ENCODE measurements at regions not wholly inside any gene's neighbourhood (a gene's known extent, or its start where the extent isn't known, plus 50 kb on each side); places are given as distances from the start of the nearest gene placed in this dataset.

DNA sequence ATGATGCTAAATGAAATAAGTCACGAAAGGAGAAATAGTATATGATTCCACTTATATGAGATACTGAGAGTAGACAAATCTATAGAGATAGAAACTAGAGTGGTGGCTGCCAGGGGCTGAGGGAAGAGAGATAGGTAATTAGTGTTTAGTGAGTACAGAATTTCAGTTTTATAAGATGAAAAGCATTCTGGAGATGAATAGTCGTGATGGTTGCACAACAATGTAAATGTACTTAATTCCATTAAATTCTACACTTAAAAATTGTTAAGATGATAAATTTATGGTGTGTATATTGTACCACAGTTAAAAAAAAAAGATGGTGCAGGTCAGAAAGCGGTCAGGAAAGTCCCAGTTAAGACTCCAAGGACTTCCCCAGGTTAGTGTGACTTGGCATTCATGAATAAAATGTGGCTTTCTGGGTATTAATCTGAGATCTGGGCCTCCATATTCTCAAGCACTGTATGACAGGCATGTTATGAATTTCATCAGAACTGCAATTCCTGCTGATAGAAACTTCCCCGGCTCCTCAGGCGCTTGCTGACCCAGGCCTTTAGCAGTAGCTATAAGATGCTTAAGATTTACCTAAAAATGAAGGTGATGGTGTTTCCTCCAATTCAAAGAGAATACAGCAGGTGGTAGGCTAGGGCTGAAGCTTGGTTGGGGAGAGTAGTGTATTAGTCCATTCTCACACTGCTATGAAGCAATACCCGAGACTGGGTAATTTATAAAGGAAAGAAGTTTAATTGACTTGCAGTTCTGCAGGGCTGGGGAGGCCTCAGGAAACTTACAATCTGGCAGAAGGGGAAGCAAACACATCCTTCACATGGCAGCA is 115.3 kb upstream of the SOX9 start:
- TF ChIP-seq, protein P1, sequence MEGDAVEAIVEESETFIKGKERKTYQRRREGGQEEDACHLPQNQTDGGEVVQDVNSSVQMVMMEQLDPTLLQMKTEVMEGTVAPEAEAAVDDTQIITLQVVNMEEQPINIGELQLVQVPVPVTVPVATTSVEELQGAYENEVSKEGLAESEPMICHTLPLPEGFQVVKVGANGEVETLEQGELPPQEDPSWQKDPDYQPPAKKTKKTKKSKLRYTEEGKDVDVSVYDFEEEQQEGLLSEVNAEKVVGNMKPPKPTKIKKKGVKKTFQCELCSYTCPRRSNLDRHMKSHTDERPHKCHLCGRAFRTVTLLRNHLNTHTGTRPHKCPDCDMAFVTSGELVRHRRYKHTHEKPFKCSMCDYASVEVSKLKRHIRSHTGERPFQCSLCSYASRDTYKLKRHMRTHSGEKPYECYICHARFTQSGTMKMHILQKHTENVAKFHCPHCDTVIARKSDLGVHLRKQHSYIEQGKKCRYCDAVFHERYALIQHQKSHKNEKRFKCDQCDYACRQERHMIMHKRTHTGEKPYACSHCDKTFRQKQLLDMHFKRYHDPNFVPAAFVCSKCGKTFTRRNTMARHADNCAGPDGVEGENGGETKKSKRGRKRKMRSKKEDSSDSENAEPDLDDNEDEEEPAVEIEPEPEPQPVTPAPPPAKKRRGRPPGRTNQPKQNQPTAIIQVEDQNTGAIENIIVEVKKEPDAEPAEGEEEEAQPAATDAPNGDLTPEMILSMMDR (IDR thresholded peaks at IDR 0.05): no peak
- TF ChIP-seq EP300 (IDR thresholded peaks at IDR 0.05): no peak

Data from ovary (tissue), 3 donors.